ENCODE measurements at regions not wholly inside any gene's neighbourhood (a gene's known extent, or its start where the extent isn't known, plus 50 kb on each side); places are given as distances from the start of the nearest gene placed in this dataset.

- TF ChIP-seq, protein P1, sequence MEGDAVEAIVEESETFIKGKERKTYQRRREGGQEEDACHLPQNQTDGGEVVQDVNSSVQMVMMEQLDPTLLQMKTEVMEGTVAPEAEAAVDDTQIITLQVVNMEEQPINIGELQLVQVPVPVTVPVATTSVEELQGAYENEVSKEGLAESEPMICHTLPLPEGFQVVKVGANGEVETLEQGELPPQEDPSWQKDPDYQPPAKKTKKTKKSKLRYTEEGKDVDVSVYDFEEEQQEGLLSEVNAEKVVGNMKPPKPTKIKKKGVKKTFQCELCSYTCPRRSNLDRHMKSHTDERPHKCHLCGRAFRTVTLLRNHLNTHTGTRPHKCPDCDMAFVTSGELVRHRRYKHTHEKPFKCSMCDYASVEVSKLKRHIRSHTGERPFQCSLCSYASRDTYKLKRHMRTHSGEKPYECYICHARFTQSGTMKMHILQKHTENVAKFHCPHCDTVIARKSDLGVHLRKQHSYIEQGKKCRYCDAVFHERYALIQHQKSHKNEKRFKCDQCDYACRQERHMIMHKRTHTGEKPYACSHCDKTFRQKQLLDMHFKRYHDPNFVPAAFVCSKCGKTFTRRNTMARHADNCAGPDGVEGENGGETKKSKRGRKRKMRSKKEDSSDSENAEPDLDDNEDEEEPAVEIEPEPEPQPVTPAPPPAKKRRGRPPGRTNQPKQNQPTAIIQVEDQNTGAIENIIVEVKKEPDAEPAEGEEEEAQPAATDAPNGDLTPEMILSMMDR (IDR thresholded peaks at IDR 0.05; ENCODE audit: low read depth, low read length, missing control alignments), result no peak
- no peak for DNase-seq
- in situ Hi-C loops (cut with HindIII; ENCODE audit: low pct_ligation_motif_present, low sequenced_read_pairs), result no loop called here
These were observed 289.3 kb upstream of the GATB start for GRCh38 chr4:152050106-152050505.

DNA sequence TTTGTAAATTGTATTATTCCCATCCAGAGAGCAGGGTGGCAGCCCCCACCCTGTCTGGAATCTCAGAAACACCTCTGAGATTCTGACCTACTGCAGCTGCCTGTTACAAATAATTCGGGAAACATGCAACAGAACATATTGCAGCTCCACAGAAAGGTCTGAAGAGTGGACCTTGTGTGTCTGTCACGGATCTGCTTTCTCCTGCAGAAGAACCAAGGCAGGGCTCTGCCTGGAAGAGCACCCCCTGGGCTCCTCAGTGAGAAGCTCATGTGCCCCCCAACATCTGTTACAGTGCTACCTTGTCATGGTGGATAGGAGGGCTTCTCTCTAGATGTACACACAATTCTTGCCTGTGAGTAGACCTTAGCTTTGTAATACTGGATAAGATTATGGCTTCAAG lies 286.6 kb upstream of the GATB start:
- TF ChIP-seq, protein P1 (IDR thresholded peaks at IDR 0.05; ENCODE audit: low read depth, low read length, missing control alignments), result no peak
- H3K36me3 ChIP-seq (replicated peaks), result no peaks in the 10 kb centered on the region
- in situ Hi-C loops (cut with HindIII; ENCODE audit: low pct_ligation_motif_present, low sequenced_read_pairs), result no loop called here
- no peak overlapping the region for H3K4me3 ChIP-seq (ENCODE audit: low read depth, low read length)
- no peak overlapping the region for H3K27ac ChIP-seq
- DNase-seq, result no peak
- H3K27me3 ChIP-seq (replicated peaks), result peaks cover 21% of the 10 kb centered on the region

More at GRCh38 chr4:152050106-152050505, 289.3 kb upstream of the GATB start:
- Histone ChIP-seq H3K4me3 (ENCODE audit: low read depth, low read length) (no peak overlapping the region), H3K36me3 (replicated peaks) (no peaks in the 10 kb centered on the region), H3K27ac (no peak overlapping the region), H3K27me3 (replicated peaks) (peaks cover 19% of the 10 kb centered on the region)

- no peak overlapping the region for H3K27ac ChIP-seq
- in situ Hi-C loops (cut with HindIII; ENCODE audit: low pct_ligation_motif_present, low sequenced_read_pairs), result no loop called here
- DNase-seq, result no peak
These were observed 285.2 kb upstream of the GATB start for GRCh38 chr4:152045807-152046571.

DNA sequence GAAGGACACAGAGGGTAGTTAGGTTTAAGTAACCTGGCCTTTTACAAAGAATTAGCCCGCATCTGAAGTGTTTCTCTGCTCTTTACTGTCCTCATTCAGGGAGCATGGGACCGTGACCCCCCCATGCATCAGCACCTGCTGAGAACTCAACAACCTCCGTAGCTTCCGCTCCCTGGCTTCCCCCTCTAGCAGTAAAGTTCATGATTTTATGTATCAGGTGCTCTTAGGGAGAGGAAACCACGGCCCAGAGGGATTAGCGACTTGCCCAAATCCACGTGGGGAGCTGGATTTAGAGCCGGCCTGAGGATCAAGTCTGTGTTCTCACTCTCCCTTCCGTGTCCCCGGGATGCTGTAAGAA lies 284.6 kb upstream of the GATB start:
- no peak overlapping the region for H3K27ac ChIP-seq
- TF ChIP-seq, protein P1 (IDR thresholded peaks at IDR 0.05; ENCODE audit: low read depth, low read length, missing control alignments), result no peak
- peaks cover 21% of the 10 kb centered on the region for H3K27me3 ChIP-seq (replicated peaks)
- no peaks in the 10 kb centered on the region for H3K36me3 ChIP-seq (replicated peaks)
- no peak overlapping the region for H3K4me3 ChIP-seq (ENCODE audit: low read depth, low read length)
- in situ Hi-C loops (cut with HindIII; ENCODE audit: low pct_ligation_motif_present, low sequenced_read_pairs), result no loop called here
- no peak for DNase-seq

More at GRCh38 chr4:152045807-152046571, 285.2 kb upstream of the GATB start:
- TF ChIP-seq, protein P1 (IDR thresholded peaks at IDR 0.05; ENCODE audit: low read depth, low read length, missing control alignments), result peak; percentile 70
- no peak overlapping the region for H3K4me3 ChIP-seq (ENCODE audit: low read depth, low read length)
- peaks cover 21% of the 10 kb centered on the region for H3K27me3 ChIP-seq (replicated peaks)
- H3K36me3 ChIP-seq (replicated peaks), result no peaks in the 10 kb centered on the region

DNA sequence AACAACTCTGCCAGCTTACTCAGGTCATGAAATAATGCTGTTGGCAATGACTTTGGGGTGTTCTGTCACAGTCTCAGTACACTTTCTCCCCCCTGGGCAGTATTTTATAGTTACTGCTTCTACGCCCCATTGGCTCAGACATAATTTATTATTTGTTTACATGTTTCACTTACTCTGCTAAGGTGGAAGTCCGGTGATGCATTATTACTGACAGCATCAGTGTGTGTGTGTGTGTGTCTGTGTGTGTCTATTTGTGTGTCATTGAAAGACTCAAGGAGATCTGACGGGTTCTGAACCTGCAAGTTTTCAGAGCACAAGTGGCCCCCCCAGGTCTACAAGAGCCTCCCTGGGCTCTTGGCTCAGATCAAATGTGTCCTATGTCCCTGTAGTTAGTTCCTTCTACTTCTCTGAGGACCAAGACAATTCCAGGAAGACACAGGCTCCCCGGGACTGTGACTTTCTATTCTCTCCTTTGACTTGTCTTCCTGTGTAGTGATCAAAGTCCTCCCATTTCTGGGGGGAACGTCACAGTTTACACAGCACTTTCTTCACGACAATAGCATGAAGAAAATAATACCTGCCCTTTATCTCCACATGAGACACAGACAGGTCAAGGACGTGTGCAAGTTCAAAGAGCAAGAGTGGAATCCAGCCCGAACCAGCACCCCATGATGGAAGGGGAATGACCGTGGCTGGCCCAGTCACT lies 283.7 kb upstream of the GATB start:
- DNase-seq, result no peak
- no peaks in the 10 kb centered on the region for H3K36me3 ChIP-seq (replicated peaks)
- TF ChIP-seq, protein P1 (IDR thresholded peaks at IDR 0.05; ENCODE audit: low read depth, low read length, missing control alignments), result no peak
- H3K27ac ChIP-seq, result no peak overlapping the region
- in situ Hi-C loops (cut with HindIII; ENCODE audit: low pct_ligation_motif_present, low sequenced_read_pairs), result no loop called here
- no peak overlapping the region for H3K4me3 ChIP-seq (ENCODE audit: low read depth, low read length)
- peaks cover 21% of the 10 kb centered on the region for H3K27me3 ChIP-seq (replicated peaks)
